ENCODE measurements at regions not wholly inside any gene's neighbourhood (a gene's known extent, or its start where the extent isn't known, plus 50 kb on each side); places are given as distances from the start of the nearest gene placed in this dataset.

GRCh38 chr11:45597097-45597496, 68.3 kb downstream of the CHST1 start:
- Histone ChIP-seq H3K4me1 (no peaks in the 10 kb centered on the region), H3K9me3 (replicated peaks) (no peaks in the 10 kb centered on the region), H3K36me3 (no peaks in the 10 kb centered on the region), H3K27ac (no peak overlapping the region), H3K4me3 (no peak overlapping the region), H3K27me3 (peaks cover 9% of the 10 kb centered on the region; the same call in 1 of the 2 replicates)
- no peak for DNase-seq

DNA sequence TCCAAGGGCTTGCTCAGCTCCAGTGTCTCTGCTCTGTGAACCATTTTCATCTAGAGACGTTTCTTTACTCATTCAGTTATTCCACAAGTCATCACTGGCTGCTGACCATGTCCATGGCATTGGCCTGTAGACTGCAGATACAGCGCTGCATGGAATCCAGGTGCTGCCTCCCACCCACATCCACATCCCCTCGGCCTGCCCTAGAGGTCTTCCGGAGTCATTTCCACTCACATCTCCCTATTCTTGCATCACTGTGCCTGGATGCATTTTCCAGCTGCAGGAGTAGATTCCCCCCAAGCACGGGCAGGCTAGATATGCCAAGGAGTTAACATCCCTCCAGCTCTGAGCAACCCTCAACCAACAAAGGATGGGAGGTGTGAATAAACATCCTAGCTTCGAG, 68.9 kb downstream of the CHST1 start:
- H3K36me3 ChIP-seq: no peaks in the 10 kb centered on the region
- H3K9me3 ChIP-seq (replicated peaks): no peaks in the 10 kb centered on the region
- no peaks in the 10 kb centered on the region for H3K4me1 ChIP-seq
- no peak for DNase-seq
- no peak overlapping the region for H3K4me3 ChIP-seq
- H3K27ac ChIP-seq: no peak overlapping the region
- peaks cover 9% of the 10 kb centered on the region; the same call in 1 of the 2 replicates for H3K27me3 ChIP-seq

DNA sequence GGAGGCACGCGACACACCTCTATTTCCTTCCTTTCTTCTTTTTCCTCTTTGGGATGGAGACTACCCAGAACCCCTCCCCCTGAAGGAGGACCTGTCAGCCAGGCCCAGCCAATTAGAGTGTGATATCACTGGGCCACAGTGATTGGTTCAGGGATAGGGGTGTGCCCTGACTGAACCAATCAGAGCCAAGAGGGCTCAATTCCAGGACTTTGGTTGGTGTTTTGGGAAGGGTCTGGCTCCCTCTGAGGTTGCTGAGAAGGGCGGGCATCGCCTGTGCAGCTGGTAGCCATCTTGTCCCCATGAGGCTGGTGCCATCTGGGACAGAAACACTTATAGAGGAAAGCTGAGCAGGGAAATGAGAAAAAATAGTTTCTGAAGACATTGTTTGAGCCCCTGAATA, 71.4 kb downstream of the CHST1 start:
- peaks cover 9% of the 10 kb centered on the region; the same call in 1 of the 2 replicates for H3K27me3 ChIP-seq
- H3K4me1 ChIP-seq: no peaks in the 10 kb centered on the region
- DNase-seq: peak; percentile 19 to 37
- H3K36me3 ChIP-seq: no peaks in the 10 kb centered on the region
- H3K9me3 ChIP-seq (replicated peaks): no peaks in the 10 kb centered on the region
- no peak overlapping the region for H3K27ac ChIP-seq
- H3K4me3 ChIP-seq: no peak overlapping the region

GRCh38 chr11:45592636-45593035, 72.8 kb downstream of the CHST1 start:
- H3K4me3 ChIP-seq: no peak overlapping the region
- no peak for DNase-seq
- H3K36me3 ChIP-seq: no peaks in the 10 kb centered on the region
- peaks cover 3% of the 10 kb centered on the region; the same call in 1 of the 2 replicates for H3K27me3 ChIP-seq
- no peak overlapping the region for H3K27ac ChIP-seq
- no peaks in the 10 kb centered on the region for H3K9me3 ChIP-seq (replicated peaks)
- H3K4me1 ChIP-seq: no peaks in the 10 kb centered on the region

- H3K4me1 ChIP-seq: no peaks in the 10 kb centered on the region
- H3K27ac ChIP-seq: no peak overlapping the region
- H3K4me3 ChIP-seq: no peak overlapping the region
- DNase-seq: peak in 1 of 2 experiments; percentile 34
- H3K27me3 ChIP-seq: no peaks in the 10 kb centered on the region; the same call in 1 of the 2 replicates
- H3K9me3 ChIP-seq (replicated peaks): no peaks in the 10 kb centered on the region
- H3K36me3 ChIP-seq: no peaks in the 10 kb centered on the region
Observed at GRCh38 chr11:45590743-45591142, 74.7 kb downstream of the CHST1 start.

- Histone ChIP-seq H3K4me3 (no peak overlapping the region), H3K27ac (no peak overlapping the region), H3K9me3 (replicated peaks) (no peaks in the 10 kb centered on the region), H3K36me3 (no peaks in the 10 kb centered on the region), H3K27me3 (0 out of 2 replicates have a peak, but pooled peaks cover under 1% of the 10 kb centered on the region), H3K4me1 (no peaks in the 10 kb centered on the region)
- no peak for DNase-seq
Observed at GRCh38 chr11:45585205-45585604, 80.2 kb downstream of the CHST1 start.

DNA sequence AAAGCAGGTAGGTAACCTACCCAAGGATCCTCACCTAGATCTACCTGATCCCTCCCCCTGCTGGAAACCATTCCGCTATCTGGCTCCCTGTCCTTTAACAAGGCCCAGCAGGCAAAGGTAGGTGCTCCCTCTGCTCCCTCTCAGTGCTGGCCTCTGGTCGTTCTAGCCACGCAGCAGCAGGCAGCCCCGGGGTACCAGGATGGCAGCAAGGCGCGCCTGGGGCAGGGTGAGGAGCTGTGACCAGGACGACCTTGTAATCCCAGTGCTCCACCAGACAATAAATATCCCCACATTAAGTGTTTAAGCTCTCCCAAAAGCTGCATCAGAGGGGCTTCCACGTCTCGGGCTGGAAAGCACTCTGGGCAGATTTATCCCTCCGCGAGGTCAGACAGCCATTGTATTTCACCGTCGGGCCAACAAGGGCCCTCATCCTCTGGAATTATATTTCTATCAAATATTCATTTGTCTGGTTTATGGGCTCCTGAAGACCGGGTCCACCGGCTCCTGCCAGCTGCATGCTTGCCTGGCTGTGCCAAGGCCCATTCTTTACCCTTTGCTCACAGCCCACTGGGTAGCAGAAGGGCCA, 81.3 kb downstream of the CHST1 start:
- H3K27me3 ChIP-seq: 0 out of 2 replicates have a peak, but pooled peaks cover 5% of the 10 kb centered on the region
- DNase-seq: no peak
- H3K36me3 ChIP-seq: no peaks in the 10 kb centered on the region
- H3K27ac ChIP-seq: no peak overlapping the region
- no peaks in the 10 kb centered on the region for H3K4me1 ChIP-seq
- H3K4me3 ChIP-seq: no peak overlapping the region
- no peaks in the 10 kb centered on the region for H3K9me3 ChIP-seq (replicated peaks)

DNA sequence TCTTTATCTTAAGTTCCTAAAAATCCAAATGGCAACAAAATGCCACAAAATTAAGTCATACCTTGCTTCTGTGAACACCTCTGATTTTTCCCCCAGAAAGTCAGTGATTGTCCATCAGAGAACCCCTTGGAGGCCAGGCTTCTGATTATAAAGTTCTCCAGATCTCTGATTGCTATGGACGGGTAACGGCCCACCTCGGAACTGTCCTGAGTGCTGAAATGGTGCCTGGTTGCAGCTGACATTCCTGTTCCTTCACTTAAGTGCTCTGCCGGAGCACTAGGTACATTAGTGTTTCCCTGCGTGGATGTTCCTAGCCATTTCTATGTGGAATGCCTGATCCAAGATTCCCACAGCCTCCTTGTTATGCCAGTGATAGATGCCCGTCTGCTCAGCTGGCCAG, 85.0 kb downstream of the CHST1 start:
- Histone ChIP-seq H3K4me1 (no peaks in the 10 kb centered on the region), H3K9me3 (replicated peaks) (no peaks in the 10 kb centered on the region), H3K36me3 (no peaks in the 10 kb centered on the region), H3K4me3 (no peak overlapping the region), H3K27me3 (0 out of 2 replicates have a peak, but pooled peaks cover 5% of the 10 kb centered on the region), H3K27ac (no peak overlapping the region)
- DNase-seq: peak; percentile 32 to 55

DNA sequence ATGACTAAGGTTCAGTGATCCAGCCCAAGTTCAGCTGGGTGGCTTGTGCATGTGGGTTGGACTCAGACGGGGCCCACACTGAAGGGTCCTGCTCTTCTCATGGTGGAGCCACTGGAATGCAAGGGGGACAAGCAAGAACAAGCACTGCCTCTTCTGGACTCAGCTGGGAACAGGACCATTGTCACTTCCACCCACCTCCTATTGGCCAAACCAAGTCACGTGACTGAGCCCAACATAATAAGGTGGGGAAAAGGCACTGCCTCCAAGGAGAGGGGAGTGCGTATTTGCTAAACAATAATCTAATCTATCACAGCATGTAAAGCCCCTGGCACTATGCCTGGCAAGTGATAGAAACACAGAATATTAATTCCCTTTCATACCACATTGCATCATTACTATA, 87.1 kb downstream of the CHST1 start:
- no peak overlapping the region for H3K27ac ChIP-seq
- no peaks in the 10 kb centered on the region for H3K9me3 ChIP-seq (replicated peaks)
- H3K27me3 ChIP-seq: 0 out of 2 replicates have a peak, but pooled peaks cover 5% of the 10 kb centered on the region
- no peaks in the 10 kb centered on the region for H3K4me1 ChIP-seq
- no peak for DNase-seq
- no peak overlapping the region for H3K4me3 ChIP-seq
- H3K36me3 ChIP-seq: no peaks in the 10 kb centered on the region

DNA sequence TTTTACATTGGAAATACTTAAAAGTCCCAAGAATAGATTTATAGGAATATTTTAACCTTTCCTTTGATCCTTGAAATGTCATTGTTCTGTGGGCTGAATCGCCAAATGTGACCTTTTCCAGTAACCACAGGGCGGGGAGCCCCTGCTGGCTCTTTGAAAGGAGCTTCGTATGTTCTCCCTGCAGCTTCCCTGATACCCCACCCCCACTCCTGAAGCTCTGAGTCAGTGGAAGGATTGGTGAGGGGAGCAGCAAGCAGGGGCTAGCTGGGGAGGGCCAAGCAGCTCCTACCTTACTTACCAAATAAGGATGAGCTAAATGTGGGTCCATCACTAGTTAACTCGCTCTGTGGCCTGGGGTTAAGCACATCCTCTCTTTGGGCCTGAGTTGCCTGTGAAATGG, 87.7 kb downstream of the CHST1 start:
- Histone ChIP-seq H3K4me3 (no peak overlapping the region), H3K4me1 (no peaks in the 10 kb centered on the region), H3K27me3 (0 out of 2 replicates have a peak, but pooled peaks cover 5% of the 10 kb centered on the region), H3K27ac (no peak overlapping the region), H3K9me3 (replicated peaks) (no peaks in the 10 kb centered on the region), H3K36me3 (no peaks in the 10 kb centered on the region)
- DNase-seq: no peak

GRCh38 chr11:45576461-45577215, 88.8 kb downstream of the CHST1 start:
- H3K4me1 ChIP-seq: no peaks in the 10 kb centered on the region
- H3K36me3 ChIP-seq: no peaks in the 10 kb centered on the region
- H3K9me3 ChIP-seq (replicated peaks): no peaks in the 10 kb centered on the region
- no peak for DNase-seq
- H3K4me3 ChIP-seq: no peak overlapping the region
- H3K27ac ChIP-seq: no peak overlapping the region
- H3K27me3 ChIP-seq: 0 out of 2 replicates have a peak, but pooled peaks cover 5% of the 10 kb centered on the region

DNA sequence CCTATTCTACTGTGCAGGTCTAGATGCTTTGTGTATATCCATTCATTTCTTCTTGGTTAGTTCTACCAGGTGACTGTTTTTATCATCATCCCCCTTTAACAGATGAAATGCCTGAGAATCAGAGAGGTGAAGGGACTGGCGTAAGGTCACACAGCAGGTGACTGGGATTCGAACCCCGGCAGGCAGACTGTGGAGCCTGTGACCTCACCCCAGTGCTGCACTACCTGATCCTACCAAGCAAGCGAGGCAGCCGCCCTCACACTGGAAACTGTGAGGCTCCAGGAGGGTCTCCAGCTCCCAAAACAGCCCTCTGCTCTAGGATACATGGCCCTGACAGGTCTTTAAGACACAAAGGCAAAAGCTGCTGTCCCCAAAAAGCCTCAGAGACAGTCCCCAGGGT, 91.7 kb downstream of the CHST1 start:
- Histone ChIP-seq H3K27me3 (0 out of 2 replicates have a peak, but pooled peaks cover 6% of the 10 kb centered on the region), H3K4me3 (no peak overlapping the region), H3K9me3 (replicated peaks) (no peaks in the 10 kb centered on the region), H3K27ac (no peak overlapping the region), H3K36me3 (no peaks in the 10 kb centered on the region), H3K4me1 (no peaks in the 10 kb centered on the region)
- DNase-seq: no peak

DNA sequence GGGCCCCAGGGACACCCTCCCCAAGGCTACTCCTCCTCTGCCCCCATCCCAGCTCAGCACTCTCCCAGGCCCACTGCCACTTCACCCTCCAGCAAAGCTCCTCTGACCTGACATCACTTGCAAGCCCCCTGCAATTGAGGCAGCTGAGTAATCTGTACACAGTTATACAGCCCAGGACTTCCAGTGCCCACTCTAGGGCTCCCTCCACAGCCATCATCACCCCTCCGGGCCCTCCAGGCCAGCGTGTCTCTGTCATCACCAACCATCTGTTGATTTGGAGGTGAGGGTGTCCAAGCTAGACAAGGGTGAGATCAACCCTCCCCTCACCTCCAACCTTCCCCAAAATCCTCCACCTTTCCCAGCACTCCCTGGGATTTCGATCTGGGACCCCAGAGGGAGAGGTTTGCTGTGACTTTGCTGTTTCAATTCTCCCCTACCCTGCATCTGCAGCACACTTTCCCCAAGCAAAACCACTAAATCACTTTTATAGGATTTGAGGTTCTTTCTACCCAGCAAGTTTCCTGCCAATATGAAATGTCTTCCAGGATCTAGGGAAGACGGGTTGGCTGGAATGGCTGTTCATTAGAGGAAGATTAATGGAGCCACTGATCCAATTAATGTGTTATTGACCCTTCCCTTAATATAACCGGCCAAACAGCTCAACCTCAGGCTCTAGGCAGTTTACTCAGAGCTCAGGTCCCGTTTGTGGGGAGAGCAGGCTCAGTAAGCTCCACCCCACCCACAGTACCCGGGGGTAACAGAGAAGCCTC, 92.9 kb downstream of the CHST1 start:
- H3K4me1 ChIP-seq: no peaks in the 10 kb centered on the region
- H3K27ac ChIP-seq: no peak overlapping the region
- H3K36me3 ChIP-seq: no peaks in the 10 kb centered on the region
- DNase-seq: no peak
- 0 out of 2 replicates have a peak, but pooled peaks cover 6% of the 10 kb centered on the region for H3K27me3 ChIP-seq
- H3K4me3 ChIP-seq: no peak overlapping the region
- no peaks in the 10 kb centered on the region for H3K9me3 ChIP-seq (replicated peaks)

GRCh38 chr11:45569776-45570175, 95.6 kb downstream of the CHST1 start:
- H3K4me3 ChIP-seq: no peak overlapping the region
- no peak overlapping the region for H3K27ac ChIP-seq
- 0 out of 2 replicates have a peak, but pooled peaks cover 6% of the 10 kb centered on the region for H3K27me3 ChIP-seq
- no peaks in the 10 kb centered on the region for H3K36me3 ChIP-seq
- DNase-seq: no peak
- no peaks in the 10 kb centered on the region for H3K4me1 ChIP-seq
- H3K9me3 ChIP-seq (replicated peaks): no peaks in the 10 kb centered on the region

- DNase-seq: no peak
- peaks cover 14% of the 10 kb centered on the region; the same call in 1 of the 2 replicates for H3K27me3 ChIP-seq
- H3K4me3 ChIP-seq: no peak overlapping the region
- no peaks in the 10 kb centered on the region for H3K4me1 ChIP-seq
- H3K9me3 ChIP-seq (replicated peaks): no peaks in the 10 kb centered on the region
- no peaks in the 10 kb centered on the region for H3K36me3 ChIP-seq
- no peak overlapping the region for H3K27ac ChIP-seq
Observed at GRCh38 chr11:45568049-45568448, 97.4 kb downstream of the CHST1 start.
